NCI-H748 (cell line): ENCODE measurements at regions not wholly inside any gene's neighbourhood (a gene's known extent, or its start where the extent isn't known, plus 50 kb on each side); places are given as distances from the start of the nearest gene placed in this dataset.
A peak's percentile ranks its signal among the peaks of the same experiment; 100 is the strongest.
"Not testable (repeated sequence)": the region's sequence is repeated elsewhere in the genome, so short reads cannot be mapped to it uniquely, and the experiment has no call there.

Experiments
- DNase-seq: peaks from one replicate; lab custom pipeline; 2025; ENCODE audit not compliant: unreplicated experiment; lab: John Stamatoyannopoulos, UW

- not testable (repeated sequence) for DNase-seq
Measured at GRCh38 chr2:132317026-132317680, 99.5 kb upstream of the GPR39 start.

GRCh38 chr2:132318481-132318880, 98.1 kb upstream of the GPR39 start:
- DNase-seq: not testable (repeated sequence)

- not testable (repeated sequence) for DNase-seq
Measured at GRCh38 chr2:132324005-132324404, 92.6 kb upstream of the GPR39 start.

GRCh38 chr2:132332345-132333033, 84.1 kb upstream of the GPR39 start:
- not testable (repeated sequence) for DNase-seq

- DNase-seq: not testable (repeated sequence)
Measured at GRCh38 chr2:132337135-132337534, 79.5 kb upstream of the GPR39 start.

- DNase-seq: not testable (repeated sequence)
Measured at GRCh38 chr2:132337844-132338243, 78.8 kb upstream of the GPR39 start.

- DNase-seq: peak; percentile 85
Measured at GRCh38 chr2:132347041-132347780, 69.4 kb upstream of the GPR39 start.

GRCh38 chr2:132349092-132349687, 67.4 kb upstream of the GPR39 start:
- DNase-seq: peak; percentile 59

- DNase-seq: not testable (repeated sequence)
Measured at GRCh38 chr2:132351668-132352067, 64.9 kb upstream of the GPR39 start.

GRCh38 chr2:132352481-132353001, 64.1 kb upstream of the GPR39 start:
- DNase-seq: peak; percentile 83

- DNase-seq: not testable (repeated sequence)
Measured at GRCh38 chr2:132353380-132353779, 63.2 kb upstream of the GPR39 start.

- DNase-seq: not testable (repeated sequence)
Measured at GRCh38 chr2:132360964-132361363, 55.6 kb upstream of the GPR39 start.

- DNase-seq: not testable (repeated sequence)
Measured at GRCh38 chr2:132361498-132361897, 55.1 kb upstream of the GPR39 start.

GRCh38 chr2:132363352-132363751, 53.3 kb upstream of the GPR39 start:
- not testable (repeated sequence) for DNase-seq

- not testable (repeated sequence) for DNase-seq
Measured at GRCh38 chr2:132365963-132366362, 50.6 kb upstream of the GPR39 start.

- DNase-seq: no peak
Measured at GRCh38 chr2:132366421-132367180, 50.0 kb upstream of the GPR39 start.
